Activated naive CD8-positive, alpha-beta T cell treated with anti-CD3 and anti-CD28 coated beads, Interleukin-2, amount 10 ng/mL, durations not matched to agents 7 days and 5 days (primary cell): ENCODE measurements at regions not wholly inside any gene's neighbourhood (a gene's known extent, or its start where the extent isn't known, plus 50 kb on each side); places are given as distances from the start of the nearest gene placed in this dataset.

Experiments used
- ATAC-seq: fragments of 150-1000 bp; cut with Tn5 transposase; one replicate; pipeline ENCODE4 v1.10.0; 2021; ENCODE audit warnings: low read depth, moderate library complexity
- POLR2A ChIA-PET: fragments of 350-600 bp; sonication (Branson Sonifier 250); formaldehyde crosslinking; loops from one replicate; lab custom pipeline; 2021; ENCODE audit warnings: antibody characterized with exemption; lab: Charles Lee
- DNase-seq: peaks from one replicate; pipeline ENCODE4 v3.0.0; 2021
- H3K27ac Mint-ChIP-seq: one replicate; pipeline ENCODE4 v1.8.0; 2022; ENCODE audit warnings: mild to moderate bottlenecking, mixed read lengths
- H3K27me3 Mint-ChIP-seq: one replicate; pipeline ENCODE4 v1.8.0; 2022; ENCODE audit warnings: mild to moderate bottlenecking, moderate library complexity, mixed read lengths
- H3K36me3 Mint-ChIP-seq: one replicate; pipeline ENCODE4 v1.8.0; 2021; ENCODE audit warnings: mild to moderate bottlenecking, mixed read lengths
- H3K4me1 Mint-ChIP-seq: one replicate; pipeline ENCODE4 v1.8.0; 2021; ENCODE audit warnings: mixed read lengths
- H3K4me3 Mint-ChIP-seq: one replicate; pipeline ENCODE4 v1.8.0; 2022; ENCODE audit warnings: mild to moderate bottlenecking, moderate library complexity, mixed read lengths
- H3K9me3 Mint-ChIP-seq: one replicate; pipeline ENCODE4 v1.8.0; 2021; ENCODE audit warnings: mixed read lengths

DNA sequence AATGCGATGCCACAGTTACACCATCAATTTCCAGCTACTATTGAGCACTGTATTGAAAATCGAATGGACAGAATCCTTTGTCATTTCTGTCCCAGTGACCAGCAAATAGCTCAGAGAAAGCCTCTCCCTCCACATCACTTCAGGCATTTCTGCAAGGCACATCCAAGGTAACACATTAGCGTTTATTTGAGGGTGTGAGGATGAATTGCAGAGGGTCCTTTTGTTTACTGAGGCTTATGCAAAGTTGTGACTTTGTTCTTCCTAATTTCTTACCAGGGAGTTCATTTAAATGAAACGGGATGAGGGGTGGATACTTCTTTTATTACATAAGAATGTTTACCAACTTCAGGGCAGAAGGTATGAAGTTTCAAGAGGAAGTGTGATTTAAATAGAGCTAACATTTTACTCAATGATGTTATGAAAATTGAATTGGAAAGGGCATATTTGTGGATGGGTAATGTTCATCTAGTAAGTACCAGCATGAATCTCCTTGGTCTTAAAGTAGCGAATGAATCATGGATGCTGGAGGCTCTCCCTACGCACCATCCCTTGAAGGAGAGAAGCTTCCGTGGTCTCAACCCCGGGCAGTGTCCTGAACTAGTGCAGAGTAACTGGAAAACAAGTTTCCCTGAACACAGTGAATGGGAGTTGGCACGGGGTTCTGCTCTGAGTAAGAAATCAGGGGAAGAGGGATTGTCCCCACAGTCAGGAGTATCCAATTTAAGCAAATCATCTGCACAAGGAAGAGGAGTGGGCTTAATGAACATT, 756.5 kb downstream of the GALR1 start:
- no peaks in the 10 kb centered on the region for H3K4me1 Mint-ChIP-seq
- DNase-seq (no peak), ATAC-seq (no peak)
- peaks cover 6% of the 10 kb centered on the region for H3K27me3 Mint-ChIP-seq
- H3K27ac Mint-ChIP-seq = no peak overlapping the region
- POLR2A ChIA-PET = no interaction called here
- H3K4me3 Mint-ChIP-seq = no peak overlapping the region
- H3K36me3 Mint-ChIP-seq = no peaks in the 10 kb centered on the region
- H3K9me3 Mint-ChIP-seq = peaks cover 10% of the 10 kb centered on the region

GRCh38 chr18:78006774-78007260, 757.2 kb downstream of the GALR1 start:
- no peak for DNase-seq
- POLR2A ChIA-PET = no interaction called here
- peaks cover 6% of the 10 kb centered on the region for H3K27me3 Mint-ChIP-seq
- H3K27ac Mint-ChIP-seq = no peak overlapping the region
- no peak overlapping the region for H3K4me3 Mint-ChIP-seq
- no peaks in the 10 kb centered on the region for H3K36me3 Mint-ChIP-seq
- no peaks in the 10 kb centered on the region for H3K4me1 Mint-ChIP-seq
- H3K9me3 Mint-ChIP-seq = peaks cover 8% of the 10 kb centered on the region
- no peak for ATAC-seq

- H3K4me3 Mint-ChIP-seq = no peak overlapping the region
- H3K4me1 Mint-ChIP-seq = no peaks in the 10 kb centered on the region
- peaks cover 8% of the 10 kb centered on the region for H3K9me3 Mint-ChIP-seq
- ATAC-seq = no peak
- POLR2A ChIA-PET = no interaction called here
- H3K27me3 Mint-ChIP-seq = peaks cover 4% of the 10 kb centered on the region
- H3K36me3 Mint-ChIP-seq = no peaks in the 10 kb centered on the region
- H3K27ac Mint-ChIP-seq = no peak overlapping the region
- DNase-seq = no peak
These were observed 760.7 kb downstream of the GALR1 start for GRCh38 chr18:78010363-78010762.

DNA sequence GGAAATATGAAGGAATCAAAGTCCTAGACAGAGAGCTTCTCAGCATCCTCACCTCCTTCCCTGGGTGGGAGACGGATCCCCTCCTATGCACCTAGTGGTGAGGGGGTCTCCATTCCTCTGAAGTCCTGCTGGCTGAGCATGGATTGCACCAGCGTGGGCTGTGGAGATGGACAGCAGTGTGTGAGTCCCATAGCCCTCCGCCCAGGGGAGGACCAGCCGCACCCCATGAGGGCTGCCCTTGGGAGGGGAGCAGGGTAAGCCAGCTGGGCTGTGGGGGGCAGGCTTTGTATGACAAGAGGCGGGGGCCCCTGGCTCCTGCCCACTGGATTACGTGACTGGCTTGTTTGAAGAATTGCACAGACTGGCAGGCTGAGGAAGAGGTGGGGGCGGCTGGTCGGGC, 768.2 kb downstream of the GALR1 start:
- no peak overlapping the region for H3K27ac Mint-ChIP-seq
- H3K9me3 Mint-ChIP-seq = no peaks in the 10 kb centered on the region
- no peaks in the 10 kb centered on the region for H3K27me3 Mint-ChIP-seq
- POLR2A ChIA-PET = no interaction called here
- no peak overlapping the region for H3K4me3 Mint-ChIP-seq
- H3K36me3 Mint-ChIP-seq = no peaks in the 10 kb centered on the region
- no peak for ATAC-seq
- DNase-seq = no peak
- no peaks in the 10 kb centered on the region for H3K4me1 Mint-ChIP-seq

DNA sequence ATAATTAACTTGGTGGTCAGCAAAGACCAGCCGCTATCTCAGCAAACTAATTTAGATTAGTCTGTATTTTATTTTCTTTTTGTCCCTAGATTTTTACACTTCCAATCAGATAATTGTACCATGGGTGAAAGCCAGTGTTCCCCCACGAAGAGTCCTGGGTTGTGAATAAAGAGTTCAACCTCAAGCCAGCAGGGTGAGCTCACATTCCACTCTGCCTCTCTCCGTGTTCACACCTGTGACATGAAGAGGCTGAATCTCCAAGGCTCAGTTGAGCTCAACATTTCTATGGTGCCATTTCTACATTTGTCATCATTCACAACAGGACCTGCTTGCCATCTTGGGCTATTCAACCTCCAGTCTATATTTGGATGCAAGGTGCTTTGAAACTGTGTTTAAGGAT, 771.5 kb downstream of the GALR1 start:
- H3K4me1 Mint-ChIP-seq = no peaks in the 10 kb centered on the region
- H3K9me3 Mint-ChIP-seq = no peaks in the 10 kb centered on the region
- POLR2A ChIA-PET = no interaction called here
- DNase-seq = no peak
- H3K27me3 Mint-ChIP-seq = no peaks in the 10 kb centered on the region
- no peaks in the 10 kb centered on the region for H3K36me3 Mint-ChIP-seq
- no peak overlapping the region for H3K4me3 Mint-ChIP-seq
- H3K27ac Mint-ChIP-seq = no peak overlapping the region
- ATAC-seq = no peak

- Mint-ChIP-seq H3K4me3 (no peak overlapping the region), H3K36me3 (no peaks in the 10 kb centered on the region), H3K4me1 (no peaks in the 10 kb centered on the region), H3K27me3 (no peaks in the 10 kb centered on the region), H3K27ac (no peak overlapping the region), H3K9me3 (peaks cover 3% of the 10 kb centered on the region)
- POLR2A ChIA-PET = no interaction called here
- DNase-seq (no peak), ATAC-seq (no peak)
These were observed 781.9 kb downstream of the GALR1 start for GRCh38 chr18:78031589-78031988.

DNA sequence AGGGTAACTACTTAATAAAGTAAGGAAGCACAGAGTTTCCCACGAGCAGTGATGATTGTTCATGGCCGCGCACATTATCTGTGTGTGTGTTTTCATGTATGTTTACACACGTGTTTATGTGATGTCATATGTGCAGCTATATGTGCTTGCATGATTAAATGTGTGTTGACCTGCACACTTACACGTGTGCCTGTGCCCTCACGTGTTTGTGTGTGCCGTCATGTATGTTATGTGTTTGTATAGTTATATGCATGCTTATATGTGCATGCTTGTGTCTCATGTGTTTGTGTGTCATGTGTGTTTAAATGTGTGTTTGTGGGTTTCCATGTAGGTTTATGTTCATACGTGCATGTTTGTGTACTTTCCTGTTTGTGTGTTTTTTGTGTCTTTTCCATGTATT, 782.3 kb downstream of the GALR1 start:
- H3K4me1 Mint-ChIP-seq = no peaks in the 10 kb centered on the region
- H3K36me3 Mint-ChIP-seq = no peaks in the 10 kb centered on the region
- DNase-seq (no peak), ATAC-seq (no peak)
- H3K27me3 Mint-ChIP-seq = no peaks in the 10 kb centered on the region
- POLR2A ChIA-PET = no interaction called here
- H3K4me3 Mint-ChIP-seq = no peak overlapping the region
- peaks cover 3% of the 10 kb centered on the region for H3K9me3 Mint-ChIP-seq
- H3K27ac Mint-ChIP-seq = no peak overlapping the region

DNA sequence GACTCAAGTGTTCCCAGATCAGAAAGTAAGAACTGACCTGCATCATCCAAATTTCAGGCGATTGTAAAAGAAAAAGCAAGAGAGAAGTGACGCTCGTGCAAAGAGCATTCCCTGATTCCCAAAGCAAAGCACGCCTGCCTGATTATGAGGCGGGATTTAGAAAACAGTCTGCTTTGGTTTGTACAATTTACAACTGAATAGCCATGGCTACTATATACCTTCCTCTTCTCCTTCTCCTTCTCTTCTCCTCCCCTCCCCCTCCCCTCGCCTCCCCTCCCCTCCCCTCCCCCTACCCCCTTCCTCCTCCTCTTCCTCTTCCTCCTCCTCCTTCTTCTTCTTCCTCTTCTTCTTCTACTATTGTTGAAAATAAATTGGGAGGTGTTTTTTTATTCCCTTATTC, 782.9 kb downstream of the GALR1 start:
- H3K36me3 Mint-ChIP-seq = no peaks in the 10 kb centered on the region
- H3K4me1 Mint-ChIP-seq = no peaks in the 10 kb centered on the region
- POLR2A ChIA-PET = no interaction called here
- no peaks in the 10 kb centered on the region for H3K27me3 Mint-ChIP-seq
- DNase-seq (no peak), ATAC-seq (no peak)
- H3K27ac Mint-ChIP-seq = no peak overlapping the region
- H3K4me3 Mint-ChIP-seq = no peak overlapping the region
- peaks cover 3% of the 10 kb centered on the region for H3K9me3 Mint-ChIP-seq

DNA sequence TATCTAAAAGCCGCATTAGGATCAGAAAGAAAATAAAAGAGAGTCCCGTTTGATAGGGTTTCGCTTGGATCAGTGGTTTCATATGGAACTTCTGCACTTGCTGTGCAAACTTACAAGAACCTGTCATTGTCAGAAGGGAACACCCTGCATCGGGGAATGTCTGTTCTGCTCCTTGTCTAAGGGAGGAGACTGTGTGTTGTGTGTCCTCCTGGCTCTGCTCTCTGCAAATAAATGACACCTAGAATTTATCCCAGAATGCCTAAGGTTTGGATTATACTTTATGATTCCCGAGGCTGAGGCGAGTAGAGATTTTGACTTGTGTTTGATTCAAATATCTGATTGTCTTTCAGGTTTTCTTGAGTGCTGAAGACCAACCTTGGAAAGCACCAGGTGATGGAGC, 785.1 kb downstream of the GALR1 start:
- DNase-seq (no peak), ATAC-seq (no peak)
- POLR2A ChIA-PET = no interaction called here
- H3K27me3 Mint-ChIP-seq = no peaks in the 10 kb centered on the region
- no peak overlapping the region for H3K27ac Mint-ChIP-seq
- H3K36me3 Mint-ChIP-seq = no peaks in the 10 kb centered on the region
- no peak overlapping the region for H3K4me3 Mint-ChIP-seq
- H3K4me1 Mint-ChIP-seq = no peaks in the 10 kb centered on the region
- H3K9me3 Mint-ChIP-seq = peaks cover 3% of the 10 kb centered on the region

- no peak for ATAC-seq
- POLR2A ChIA-PET = no interaction called here
- H3K27ac Mint-ChIP-seq = no peak overlapping the region
- no peaks in the 10 kb centered on the region for H3K4me1 Mint-ChIP-seq
- DNase-seq = no peak
- no peak overlapping the region for H3K4me3 Mint-ChIP-seq
- H3K9me3 Mint-ChIP-seq = peaks cover 6% of the 10 kb centered on the region
- H3K36me3 Mint-ChIP-seq = no peaks in the 10 kb centered on the region
- no peaks in the 10 kb centered on the region for H3K27me3 Mint-ChIP-seq
These were observed 791.6 kb downstream of the GALR1 start for GRCh38 chr18:78041218-78041617.

DNA sequence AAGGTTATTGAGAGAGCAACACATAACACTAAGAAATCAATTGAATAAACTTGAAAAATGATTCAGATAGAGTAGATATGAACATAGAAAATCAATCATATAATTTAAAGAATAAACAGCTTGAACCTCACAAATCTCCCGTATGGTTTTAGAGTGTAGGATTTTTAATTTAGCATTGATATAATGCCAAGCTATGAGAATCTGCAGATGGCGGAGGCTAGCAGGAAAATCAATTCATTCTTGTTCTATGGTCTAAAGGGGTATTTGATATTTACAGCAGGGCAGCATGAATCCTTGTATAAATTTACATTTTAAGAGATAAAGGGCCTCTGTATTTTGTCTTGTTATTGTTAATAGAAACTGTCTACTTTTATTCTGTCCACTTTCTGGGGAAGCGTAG, 797.0 kb downstream of the GALR1 start:
- Mint-ChIP-seq H3K27ac (no peak overlapping the region), H3K4me1 (no peaks in the 10 kb centered on the region), H3K9me3 (no peaks in the 10 kb centered on the region), H3K36me3 (no peaks in the 10 kb centered on the region), H3K4me3 (no peak overlapping the region), H3K27me3 (no peaks in the 10 kb centered on the region)
- DNase-seq = no peak
- ATAC-seq = no peak
- POLR2A ChIA-PET = no interaction called here

- ATAC-seq = no peak
- H3K36me3 Mint-ChIP-seq = no peaks in the 10 kb centered on the region
- POLR2A ChIA-PET = no interaction called here
- H3K27ac Mint-ChIP-seq = no peak overlapping the region
- H3K27me3 Mint-ChIP-seq = no peaks in the 10 kb centered on the region
- H3K4me3 Mint-ChIP-seq = no peak overlapping the region
- no peak for DNase-seq
- H3K9me3 Mint-ChIP-seq = no peaks in the 10 kb centered on the region
- H3K4me1 Mint-ChIP-seq = no peaks in the 10 kb centered on the region
These were observed 799.6 kb downstream of the GALR1 start for GRCh38 chr18:78049281-78049680.

DNA sequence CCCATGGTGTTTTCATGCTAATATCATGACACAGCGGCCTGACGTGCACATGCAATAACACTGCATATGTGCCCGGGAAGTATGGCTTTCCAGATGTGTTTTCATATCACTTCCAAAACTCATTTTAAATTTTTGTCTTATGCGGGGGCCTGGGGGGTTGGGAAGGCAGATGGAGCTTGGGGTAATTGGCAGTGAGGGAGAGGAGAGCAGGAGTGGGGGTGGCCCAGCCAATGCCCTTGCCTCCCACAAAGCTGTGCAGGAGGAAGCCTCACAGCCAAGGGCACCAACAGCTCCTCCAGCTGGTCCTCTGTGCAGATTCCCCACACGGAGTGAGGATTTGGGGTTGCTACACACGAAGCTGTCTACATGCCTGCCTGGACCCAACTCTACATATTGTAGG, 805.2 kb downstream of the GALR1 start:
- no peaks in the 10 kb centered on the region for H3K36me3 Mint-ChIP-seq
- H3K4me1 Mint-ChIP-seq = no peaks in the 10 kb centered on the region
- POLR2A ChIA-PET = no interaction called here
- no peak overlapping the region for H3K4me3 Mint-ChIP-seq
- DNase-seq = no peak
- ATAC-seq = no peak
- H3K27ac Mint-ChIP-seq = no peak overlapping the region
- no peaks in the 10 kb centered on the region for H3K27me3 Mint-ChIP-seq
- no peaks in the 10 kb centered on the region for H3K9me3 Mint-ChIP-seq

DNA sequence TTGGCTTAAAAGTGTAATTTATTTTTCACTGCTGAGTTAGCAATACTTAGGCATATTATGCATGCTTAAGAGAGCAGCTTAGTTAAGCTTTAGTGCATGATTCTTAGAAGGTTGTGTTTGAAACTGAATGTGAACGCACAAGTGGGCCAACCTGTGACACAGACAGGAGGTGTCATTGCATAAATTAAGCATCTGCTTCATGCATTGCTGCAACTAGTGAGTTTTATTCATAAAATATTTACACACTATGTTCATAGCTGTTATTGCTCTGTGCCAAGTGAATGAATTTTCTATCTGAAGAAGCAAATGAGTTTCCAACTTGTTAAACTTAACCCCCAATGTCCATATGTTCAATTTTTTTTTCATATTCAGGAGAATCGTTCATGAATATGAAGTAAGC, 806.4 kb downstream of the GALR1 start:
- POLR2A ChIA-PET = no interaction called here
- Mint-ChIP-seq H3K27me3 (no peaks in the 10 kb centered on the region), H3K36me3 (no peaks in the 10 kb centered on the region), H3K9me3 (no peaks in the 10 kb centered on the region), H3K27ac (no peak overlapping the region), H3K4me1 (no peaks in the 10 kb centered on the region), H3K4me3 (no peak overlapping the region)
- no peak for ATAC-seq
- DNase-seq = no peak
